ENCODE measurements at regions not wholly inside any gene's neighbourhood (a gene's known extent, or its start where the extent isn't known, plus 50 kb on each side); places are given as distances from the start of the nearest gene placed in this dataset.

- no peak for DNase-seq
- in situ Hi-C loops (cut with MboI; ENCODE audit: low pct_unique_long_range_greater_than_20kb, low sequenced_read_pairs): no loop called here
These were observed 94.9 kb upstream of the MKLN1 start for GRCh38 chr7:131232768-131233167.

- no peak for DNase-seq
- in situ Hi-C loops (cut with MboI; ENCODE audit: low pct_unique_long_range_greater_than_20kb, low sequenced_read_pairs): no loop called here
These were observed 94.5 kb upstream of the MKLN1 start for GRCh38 chr7:131233193-131233592.

GRCh38 chr7:131234719-131235488, 92.8 kb upstream of the MKLN1 start:
- in situ Hi-C loops (cut with MboI; ENCODE audit: low pct_unique_long_range_greater_than_20kb, low sequenced_read_pairs): no loop called here
- DNase-seq: no peak

GRCh38 chr7:131235489-131236317, 92.0 kb upstream of the MKLN1 start:
- in situ Hi-C loops (cut with MboI; ENCODE audit: low pct_unique_long_range_greater_than_20kb, low sequenced_read_pairs): no loop called here
- DNase-seq: no peak

GRCh38 chr7:131236318-131236672, 91.4 kb upstream of the MKLN1 start:
- no peak for DNase-seq
- in situ Hi-C loops (cut with MboI; ENCODE audit: low pct_unique_long_range_greater_than_20kb, low sequenced_read_pairs): no loop called here

- in situ Hi-C loops (cut with MboI; ENCODE audit: low pct_unique_long_range_greater_than_20kb, low sequenced_read_pairs): no loop called here
- no peak for DNase-seq
These were observed 89.2 kb upstream of the MKLN1 start for GRCh38 chr7:131238347-131238931.

GRCh38 chr7:131241386-131241785, 86.3 kb upstream of the MKLN1 start:
- in situ Hi-C loops (cut with MboI; ENCODE audit: low pct_unique_long_range_greater_than_20kb, low sequenced_read_pairs): no loop called here

GRCh38 chr7:131242123-131242650, 85.5 kb upstream of the MKLN1 start:
- in situ Hi-C loops (cut with MboI; ENCODE audit: low pct_unique_long_range_greater_than_20kb, low sequenced_read_pairs): no loop called here
- no peak for DNase-seq

More at GRCh38 chr7:131241386-131241785, 86.3 kb upstream of the MKLN1 start:
- no peak for DNase-seq

GRCh38 chr7:131244259-131244852, 83.3 kb upstream of the MKLN1 start:
- in situ Hi-C loops (cut with MboI; ENCODE audit: low pct_unique_long_range_greater_than_20kb, low sequenced_read_pairs): no loop called here
- DNase-seq: no peak

GRCh38 chr7:131249003-131249402, 78.7 kb upstream of the MKLN1 start:
- in situ Hi-C loops (cut with MboI; ENCODE audit: low pct_unique_long_range_greater_than_20kb, low sequenced_read_pairs): no loop called here
- DNase-seq: no peak

- in situ Hi-C loops (cut with MboI; ENCODE audit: low pct_unique_long_range_greater_than_20kb, low sequenced_read_pairs): no loop called here
- no peak for DNase-seq
These were observed 78.2 kb upstream of the MKLN1 start for GRCh38 chr7:131249483-131249882.

- in situ Hi-C loops (cut with MboI; ENCODE audit: low pct_unique_long_range_greater_than_20kb, low sequenced_read_pairs): no loop called here
- DNase-seq: no peak
These were observed 77.3 kb upstream of the MKLN1 start for GRCh38 chr7:131250331-131250730.

GRCh38 chr7:131251371-131251770, 76.3 kb upstream of the MKLN1 start:
- in situ Hi-C loops (cut with MboI; ENCODE audit: low pct_unique_long_range_greater_than_20kb, low sequenced_read_pairs): no loop called here
- no peak for DNase-seq

- DNase-seq: no peak
- in situ Hi-C loops (cut with MboI; ENCODE audit: low pct_unique_long_range_greater_than_20kb, low sequenced_read_pairs): no loop called here
These were observed 74.7 kb upstream of the MKLN1 start for GRCh38 chr7:131252976-131253375.

- in situ Hi-C loops (cut with MboI; ENCODE audit: low pct_unique_long_range_greater_than_20kb, low sequenced_read_pairs): no loop called here
- DNase-seq: no peak
These were observed 73.5 kb upstream of the MKLN1 start for GRCh38 chr7:131254211-131254610.

- in situ Hi-C loops (cut with MboI; ENCODE audit: low pct_unique_long_range_greater_than_20kb, low sequenced_read_pairs): no loop called here
- peak; percentile 8 for DNase-seq
These were observed 72.4 kb upstream of the MKLN1 start for GRCh38 chr7:131255242-131255641.

- DNase-seq: no peak
- in situ Hi-C loops (cut with MboI; ENCODE audit: low pct_unique_long_range_greater_than_20kb, low sequenced_read_pairs): no loop called here
These were observed 66.1 kb upstream of the MKLN1 start for GRCh38 chr7:131261476-131261994.

- DNase-seq: no peak
- in situ Hi-C loops (cut with MboI; ENCODE audit: low pct_unique_long_range_greater_than_20kb, low sequenced_read_pairs): no loop called here
These were observed 62.4 kb upstream of the MKLN1 start for GRCh38 chr7:131265227-131265626.

GRCh38 chr7:131267631-131268030, 60.0 kb upstream of the MKLN1 start:
- no peak for DNase-seq
- in situ Hi-C loops (cut with MboI; ENCODE audit: low pct_unique_long_range_greater_than_20kb, low sequenced_read_pairs): no loop called here
